Lower leg skin (tissue), 4 donors: ENCODE measurements at regions not wholly inside any gene's neighbourhood (a gene's known extent, or its start where the extent isn't known, plus 50 kb on each side); places are given as distances from the start of the nearest gene placed in this dataset.

Experiments
- DNase-seq, 2 donors: peaks; one replicate each; pipeline ENCODE4 v3.0.0-alpha.2; 2019; ENCODE audit warnings: low spot score in 2 of 2
- H3K4me3 ChIP-seq: fragments of 200-600 bp; sonication (generic); 2 replicates; pipeline ENCODE4 v1.5.1; 2017; ENCODE audit warnings: mild to moderate bottlenecking, low read depth; ENCODE audit not compliant: poor library complexity, severe bottlenecking
- POLR2A ChIP-seq, 2 donors: fragments of 450-650 bp; IDR thresholded peaks; one replicate each; pipeline ENCODE4 v1.6.1; 2016 to 2017; ENCODE audit warnings: antibody characterized with exemption in 2 of 2, mild to moderate bottlenecking in 1 of 2, moderate library complexity in 1 of 2
- WGBS, 2 donors: methylation state at CpG; one replicate each; pipeline ENCODE4 v1.1.5; 2018; 5-methylcytosine and 5-hydroxymethylcytosine counted together
- intact Hi-C: fragments of 100-400 bp; cut with DNase I; formaldehyde crosslinking; loops from one replicate; pipeline ENCODE4 v1.15.0; 2023; ENCODE audit warnings: low total_unique reads
- TF ChIP-seq, protein P1 (sequence below), 3 donors: fragments of 450-650 bp; IDR thresholded peaks; one replicate each; pipeline ENCODE4 v1.5.1; 2016; ENCODE audit warnings: antibody characterized with exemption in 3 of 3, mild to moderate bottlenecking in 3 of 3, moderate library complexity in 2 of 3

DNA sequence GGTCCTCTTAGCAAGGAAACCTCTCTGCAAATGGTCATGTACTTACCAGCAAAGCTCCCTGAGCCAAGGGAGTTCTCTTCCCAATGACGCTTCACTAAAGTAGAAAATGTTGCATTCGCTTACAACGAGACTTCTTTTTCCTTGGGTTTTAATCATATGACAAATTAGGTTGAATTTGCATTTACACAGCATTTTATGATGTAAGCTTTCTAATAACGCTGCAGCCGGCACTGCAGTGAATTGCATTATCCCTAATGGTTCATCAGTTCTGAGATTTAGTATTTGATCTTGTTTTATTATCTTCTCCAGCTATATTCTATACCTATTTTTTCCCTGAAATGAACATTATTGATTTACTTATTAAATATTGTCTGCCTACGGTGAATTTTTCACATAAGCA, 339.3 kb upstream of the PFKP start:
- no peak overlapping the region for H3K4me3 ChIP-seq
- 90 to 93% methylated on average over 6 of the region's 6 CpGs for WGBS, 2 donors
- intact Hi-C loops = no loop called here
- no peak for TF ChIP-seq POLR2A (IDR thresholded peaks at IDR 0.05)
- TF ChIP-seq, protein P1, sequence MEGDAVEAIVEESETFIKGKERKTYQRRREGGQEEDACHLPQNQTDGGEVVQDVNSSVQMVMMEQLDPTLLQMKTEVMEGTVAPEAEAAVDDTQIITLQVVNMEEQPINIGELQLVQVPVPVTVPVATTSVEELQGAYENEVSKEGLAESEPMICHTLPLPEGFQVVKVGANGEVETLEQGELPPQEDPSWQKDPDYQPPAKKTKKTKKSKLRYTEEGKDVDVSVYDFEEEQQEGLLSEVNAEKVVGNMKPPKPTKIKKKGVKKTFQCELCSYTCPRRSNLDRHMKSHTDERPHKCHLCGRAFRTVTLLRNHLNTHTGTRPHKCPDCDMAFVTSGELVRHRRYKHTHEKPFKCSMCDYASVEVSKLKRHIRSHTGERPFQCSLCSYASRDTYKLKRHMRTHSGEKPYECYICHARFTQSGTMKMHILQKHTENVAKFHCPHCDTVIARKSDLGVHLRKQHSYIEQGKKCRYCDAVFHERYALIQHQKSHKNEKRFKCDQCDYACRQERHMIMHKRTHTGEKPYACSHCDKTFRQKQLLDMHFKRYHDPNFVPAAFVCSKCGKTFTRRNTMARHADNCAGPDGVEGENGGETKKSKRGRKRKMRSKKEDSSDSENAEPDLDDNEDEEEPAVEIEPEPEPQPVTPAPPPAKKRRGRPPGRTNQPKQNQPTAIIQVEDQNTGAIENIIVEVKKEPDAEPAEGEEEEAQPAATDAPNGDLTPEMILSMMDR (IDR thresholded peaks at IDR 0.05) = no peak
- DNase-seq = no peak

GRCh38 chr10:2716596-2716995, 350.8 kb upstream of the PFKP start:
- WGBS, 2 donors = 80 to 82% methylated on average over 9 of the region's 9 CpGs
- intact Hi-C loops = no loop called here

GRCh38 chr10:2714597-2714996, 352.8 kb upstream of the PFKP start:
- intact Hi-C loops = no loop called here
- no peak for TF ChIP-seq POLR2A (IDR thresholded peaks at IDR 0.05)
- TF ChIP-seq, protein P1 (IDR thresholded peaks at IDR 0.05) = no peak
- 61 to 79% methylated on average over 2 of the region's 2 CpGs for WGBS, 2 donors
- no peak for DNase-seq
- H3K4me3 ChIP-seq = no peak overlapping the region

More at GRCh38 chr10:2716596-2716995, 350.8 kb upstream of the PFKP start:
- no peak for DNase-seq
- no peak for TF ChIP-seq POLR2A (IDR thresholded peaks at IDR 0.05)
- TF ChIP-seq, protein P1 (IDR thresholded peaks at IDR 0.05) = no peak
- H3K4me3 ChIP-seq = no peak overlapping the region

DNA sequence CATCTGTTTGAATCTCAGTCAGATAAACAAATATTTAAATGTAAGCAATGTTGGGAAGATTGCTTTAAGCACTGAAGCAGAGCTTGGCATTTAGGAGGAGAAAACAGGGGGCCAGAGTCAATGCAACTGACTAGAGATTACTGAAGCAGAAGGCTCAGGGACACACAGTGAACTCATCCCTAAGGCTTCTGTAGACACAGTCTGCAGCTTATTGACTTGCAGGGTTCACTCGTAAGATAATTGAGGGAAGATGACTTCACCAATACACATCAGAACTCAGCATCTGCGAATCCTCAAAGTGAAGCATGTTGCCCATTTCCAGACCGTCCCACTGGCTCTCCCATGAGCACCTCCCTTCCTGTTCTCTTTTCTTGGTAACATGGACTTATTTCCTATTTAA, 363.4 kb upstream of the PFKP start:
- intact Hi-C loops = no loop called here
- WGBS, 2 donors = 75 to 77% methylated on average over 3 of the region's 3 CpGs
- no peak for DNase-seq
- no peak overlapping the region for H3K4me3 ChIP-seq
- TF ChIP-seq, protein P1 (IDR thresholded peaks at IDR 0.05) = no peak
- no peak for TF ChIP-seq POLR2A (IDR thresholded peaks at IDR 0.05)

DNA sequence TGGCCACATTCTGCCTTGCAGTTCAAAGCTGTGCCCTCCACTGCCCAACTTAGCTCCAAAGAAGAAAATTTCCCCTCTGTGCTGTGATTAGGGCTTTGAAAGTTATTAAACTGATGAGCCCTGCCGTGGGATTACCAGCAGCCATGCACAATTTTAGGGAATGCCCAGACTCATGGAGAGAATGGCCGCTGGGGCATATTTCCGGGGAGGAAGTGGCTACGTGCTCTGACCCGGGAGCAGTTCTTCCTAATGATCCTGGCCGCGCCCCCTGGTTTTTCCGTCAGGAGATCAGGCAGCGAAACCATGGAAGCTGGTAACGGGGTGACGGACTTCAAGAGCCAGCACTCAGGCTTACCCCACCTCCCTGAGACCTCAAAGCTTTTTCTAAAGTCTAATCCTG, 365.5 kb upstream of the PFKP start:
- DNase-seq = no peak
- intact Hi-C loops = no loop called here
- TF ChIP-seq, protein P1 (IDR thresholded peaks at IDR 0.05) = no peak
- TF ChIP-seq POLR2A (IDR thresholded peaks at IDR 0.05) = no peak
- H3K4me3 ChIP-seq = no peak overlapping the region
- 90 to 92% methylated on average over 11 of the region's 11 CpGs for WGBS, 2 donors

DNA sequence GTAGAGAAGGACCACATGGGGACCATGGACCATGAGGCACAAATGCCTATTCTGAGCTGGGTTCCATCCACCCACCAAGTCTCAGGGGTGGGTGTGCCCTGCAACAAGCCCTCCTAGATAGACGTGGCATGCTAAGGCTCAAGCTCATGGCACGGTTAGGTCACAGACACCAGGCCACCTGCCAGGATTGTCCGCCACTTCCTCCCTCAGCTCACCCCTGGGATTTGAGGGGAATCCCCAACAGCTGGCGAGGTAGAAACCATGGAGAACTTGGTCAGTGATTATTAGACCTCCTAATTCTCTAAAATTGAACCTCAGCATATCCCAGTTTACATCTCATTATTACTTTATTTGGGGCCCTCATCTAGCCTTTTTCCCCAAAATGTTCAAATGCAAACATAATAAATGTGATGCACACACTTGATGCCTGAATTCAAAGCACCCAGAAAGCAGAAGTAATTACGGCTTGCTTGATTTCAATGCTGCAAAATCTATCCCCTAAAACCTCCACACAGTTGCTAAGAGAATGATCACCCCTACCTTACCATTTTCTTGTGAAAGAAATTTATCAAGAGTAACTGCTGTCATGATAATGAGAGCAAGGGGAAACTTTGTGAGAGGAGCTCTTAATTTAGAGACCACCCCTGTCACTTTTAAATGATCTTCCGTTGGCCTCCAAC, 366.6 kb upstream of the PFKP start:
- WGBS, 2 donors = 82 to 83% methylated on average over 6 of the region's 6 CpGs
- intact Hi-C loops = no loop called here
- no peak for DNase-seq
- TF ChIP-seq, protein P1 (IDR thresholded peaks at IDR 0.05) = no peak
- TF ChIP-seq POLR2A (IDR thresholded peaks at IDR 0.05) = no peak
- H3K4me3 ChIP-seq = no peak overlapping the region
